ENCODE measurements at regions not wholly inside any gene's neighbourhood (a gene's known extent, or its start where the extent isn't known, plus 50 kb on each side); places are given as distances from the start of the nearest gene placed in this dataset.

- no peak for DNase-seq
Observed at GRCh38 chr11:80886684-80887083, 1445.9 kb upstream of the TENM4 start.

- DNase-seq: no peak
Observed at GRCh38 chr11:80873310-80873999, 1432.6 kb upstream of the TENM4 start.

GRCh38 chr11:80872116-80872728 is 1431.4 kb upstream of the TENM4 start:
- no peak for DNase-seq

GRCh38 chr11:80868831-80869230 is 1428.0 kb upstream of the TENM4 start:
- DNase-seq: no peak

GRCh38 chr11:80862011-80862410 is 1421.2 kb upstream of the TENM4 start:
- no peak for DNase-seq

GRCh38 chr11:80861193-80861592 is 1420.4 kb upstream of the TENM4 start:
- DNase-seq: no peak

GRCh38 chr11:80860632-80861031 is 1419.8 kb upstream of the TENM4 start:
- no peak for DNase-seq

GRCh38 chr11:80856066-80856465 is 1415.2 kb upstream of the TENM4 start:
- no peak for DNase-seq

GRCh38 chr11:80855426-80855825 is 1414.6 kb upstream of the TENM4 start:
- no peak for DNase-seq

- DNase-seq: no peak
Observed at GRCh38 chr11:80849253-80849652, 1408.4 kb upstream of the TENM4 start.

GRCh38 chr11:80846979-80847378 is 1406.1 kb upstream of the TENM4 start:
- DNase-seq: no peak

GRCh38 chr11:80846442-80846841 is 1405.6 kb upstream of the TENM4 start:
- no peak for DNase-seq

- DNase-seq: no peak
Observed at GRCh38 chr11:80844110-80844819, 1403.4 kb upstream of the TENM4 start.

- DNase-seq: no peak
Observed at GRCh38 chr11:80843266-80843974, 1402.6 kb upstream of the TENM4 start.

- DNase-seq: no peak
Observed at GRCh38 chr11:80842246-80842645, 1401.4 kb upstream of the TENM4 start.

- DNase-seq: no peak
Observed at GRCh38 chr11:80841675-80842074, 1400.8 kb upstream of the TENM4 start.

- no peak for DNase-seq
Observed at GRCh38 chr11:80838153-80838552, 1397.3 kb upstream of the TENM4 start.

- DNase-seq: no peak
Observed at GRCh38 chr11:80837051-80837450, 1396.2 kb upstream of the TENM4 start.

GRCh38 chr11:80831374-80831773 is 1390.5 kb upstream of the TENM4 start:
- DNase-seq: no peak

- no peak for DNase-seq
Observed at GRCh38 chr11:80827781-80828180, 1387.0 kb upstream of the TENM4 start.

- DNase-seq: no peak
Observed at GRCh38 chr11:80826808-80827207, 1386.0 kb upstream of the TENM4 start.

GRCh38 chr11:80822308-80822707 is 1381.5 kb upstream of the TENM4 start:
- DNase-seq: no peak

GRCh38 chr11:80819271-80819670 is 1378.4 kb upstream of the TENM4 start:
- no peak for DNase-seq

GRCh38 chr11:80816966-80817365 is 1376.1 kb upstream of the TENM4 start:
- DNase-seq: no peak
